ENCODE measurements at regions not wholly inside any gene's neighbourhood (a gene's known extent, or its start where the extent isn't known, plus 50 kb on each side); places are given as distances from the start of the nearest gene placed in this dataset.
"Not testable (repeated sequence)": the region's sequence is repeated elsewhere in the genome, so short reads cannot be mapped to it uniquely, and the experiment has no call there.

DNA sequence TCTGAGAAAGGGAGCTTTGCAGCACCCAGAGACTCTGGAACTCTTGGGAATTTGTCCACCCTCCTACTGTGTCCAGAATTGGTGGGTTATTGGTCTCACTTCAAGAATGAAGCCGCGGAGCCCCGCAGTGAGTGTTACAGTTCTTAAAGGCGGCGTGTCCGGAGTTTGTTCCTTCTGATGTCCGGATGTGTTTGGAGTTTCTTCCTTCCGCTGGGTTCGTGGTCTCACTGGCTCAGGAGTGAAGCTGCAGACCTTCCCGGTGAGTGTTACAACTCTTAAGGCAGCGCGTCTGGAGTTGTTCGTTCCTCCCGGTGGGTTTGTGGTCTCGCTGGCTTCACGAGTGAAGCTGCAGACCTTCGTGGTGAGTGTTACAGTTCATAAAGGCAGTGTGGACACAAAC is 824.7 kb downstream of the LRRTM4 start:
- POLR2A ChIA-PET; H2AFZ ChIP-seq (ENCODE audit: low read depth, low read length, poor library complexity, severe bottlenecking); H3K79me2 ChIP-seq (ENCODE audit: insufficient read depth, low read length); H3K9me2 ChIP-seq (ENCODE audit: insufficient read depth); H3K9ac ChIP-seq (ENCODE audit: low read length); H3K4me3 ChIP-seq (replicated peaks in 1 of 2; ENCODE audit: low read depth in 1 of 2, low read length in 2 of 2); H3K27me3 ChIP-seq (ENCODE audit: insufficient read depth, low read length); H3K27ac ChIP-seq (ENCODE audit: low read depth, low read length); CTCF ChIA-PET; BruUV-seq (replicated peaks); RAD21 ChIA-PET (ENCODE audit: low non-redundant PET in 1 of 2, low total read pairs in 2 of 2, uncharacterized antibody in 2 of 2, unreplicated experiment in 2 of 2); H3K4me2 ChIP-seq (ENCODE audit: low read length); DNase-seq (ENCODE audit: low read depth, low spot score); intact Hi-C loops (cut with micrococcal nuclease); H4K20me1 ChIP-seq (ENCODE audit: insufficient read depth); H3K4me1 ChIP-seq (ENCODE audit: control insufficient read depth in 1 of 2, insufficient read depth in 2 of 2, low read length in 2 of 2); H3K36me3 ChIP-seq (ENCODE audit: control insufficient read depth in 1 of 2, insufficient read depth in 2 of 2, low read length in 2 of 2); ATAC-seq: not testable (repeated sequence)
- H3K9me3 ChIP-seq (ENCODE audit: control insufficient read depth in 1 of 2, insufficient read depth in 1 of 2, low read depth in 1 of 2, low read length in 2 of 2), result peaks cover 6 to 16% of the 10 kb centered on the region in 2 experiments; a peak in 2 of 4 replicates

GRCh38 chr2:76692908-76693307 is 829.3 kb downstream of the LRRTM4 start:
- Histone ChIP-seq H3K4me2 (ENCODE audit: low read length) (no peak overlapping the region), H3K4me1 (ENCODE audit: control insufficient read depth in 1 of 2, insufficient read depth in 2 of 2, low read length in 2 of 2) (no peaks in the 10 kb centered on the region), H2AFZ (ENCODE audit: low read depth, low read length, poor library complexity, severe bottlenecking) (no peak overlapping the region), H3K27me3 (ENCODE audit: insufficient read depth, low read length) (no peaks in the 10 kb centered on the region), H3K79me2 (ENCODE audit: insufficient read depth, low read length) (no peaks in the 10 kb centered on the region), H3K36me3 (ENCODE audit: control insufficient read depth in 1 of 2, insufficient read depth in 2 of 2, low read length in 2 of 2) (no peaks in the 10 kb centered on the region), H4K20me1 (ENCODE audit: insufficient read depth) (no peaks in the 10 kb centered on the region), H3K27ac (ENCODE audit: low read depth, low read length) (no peak overlapping the region), H3K4me3 (replicated peaks in 1 of 2; ENCODE audit: low read depth in 1 of 2, low read length in 2 of 2) (no peak overlapping the region), H3K9me3 (ENCODE audit: control insufficient read depth in 1 of 2, insufficient read depth in 1 of 2, low read depth in 1 of 2, low read length in 2 of 2) (peaks cover 3 to 11% of the 10 kb centered on the region in 2 experiments; a peak in 2 of 4 replicates), H3K9me2 (ENCODE audit: insufficient read depth) (no peaks in the 10 kb centered on the region), H3K9ac (ENCODE audit: low read length) (no peak overlapping the region)
- no peak for ATAC-seq
- no peak for DNase-seq (ENCODE audit: low read depth, low spot score)
- intact Hi-C loops (cut with micrococcal nuclease), result no loop called here
- no peak for TF ChIP-seq ELF1 (IDR thresholded peaks at IDR 0.05; ENCODE audit: borderline replicate concordance, low read depth)
- no peak for TF ChIP-seq FOSL1 (IDR thresholded peaks at IDR 0.05; ENCODE audit: low read depth)
- TF ChIP-seq SP1 (IDR thresholded peaks at IDR 0.05; ENCODE audit: low read depth), result no peak
- TF ChIP-seq POLR2A (IDR thresholded peaks at IDR 0.05; ENCODE audit: borderline replicate concordance, extremely low read depth, insufficient read depth, insufficient read length), result no peak
- no peak for TF ChIP-seq CEBPB (IDR thresholded peaks at IDR 0.05; ENCODE audit: low read depth)
- TF ChIP-seq, protein P1, sequence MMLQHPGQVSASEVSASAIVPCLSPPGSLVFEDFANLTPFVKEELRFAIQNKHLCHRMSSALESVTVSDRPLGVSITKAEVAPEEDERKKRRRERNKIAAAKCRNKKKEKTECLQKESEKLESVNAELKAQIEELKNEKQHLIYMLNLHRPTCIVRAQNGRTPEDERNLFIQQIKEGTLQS (IDR thresholded peaks at IDR 0.05), result no peak
- POLR2A ChIA-PET, result no interaction called here
- CTCF ChIA-PET, result no interaction called here
- RAD21 ChIA-PET (ENCODE audit: low non-redundant PET in 1 of 2, low total read pairs in 2 of 2, uncharacterized antibody in 2 of 2, unreplicated experiment in 2 of 2), result no interaction called here
- no TSS peak for BruUV-seq (replicated peaks)
